HG02884 (cell line): ENCODE measurements at regions not wholly inside any gene's neighbourhood (a gene's known extent, or its start where the extent isn't known, plus 50 kb on each side); places are given as distances from the start of the nearest gene placed in this dataset.
"Not testable (repeated sequence)": the region's sequence is repeated elsewhere in the genome, so short reads cannot be mapped to it uniquely, and the experiment has no call there.

Source experiments
- ATAC-seq: cut with Tn5 transposase; IDR thresholded peaks from one replicate; pipeline ENCODE4 v1.9.1; 2021; ENCODE audit warnings: mild to moderate bottlenecking, moderate library complexity; ENCODE audit not compliant: unreplicated experiment

DNA sequence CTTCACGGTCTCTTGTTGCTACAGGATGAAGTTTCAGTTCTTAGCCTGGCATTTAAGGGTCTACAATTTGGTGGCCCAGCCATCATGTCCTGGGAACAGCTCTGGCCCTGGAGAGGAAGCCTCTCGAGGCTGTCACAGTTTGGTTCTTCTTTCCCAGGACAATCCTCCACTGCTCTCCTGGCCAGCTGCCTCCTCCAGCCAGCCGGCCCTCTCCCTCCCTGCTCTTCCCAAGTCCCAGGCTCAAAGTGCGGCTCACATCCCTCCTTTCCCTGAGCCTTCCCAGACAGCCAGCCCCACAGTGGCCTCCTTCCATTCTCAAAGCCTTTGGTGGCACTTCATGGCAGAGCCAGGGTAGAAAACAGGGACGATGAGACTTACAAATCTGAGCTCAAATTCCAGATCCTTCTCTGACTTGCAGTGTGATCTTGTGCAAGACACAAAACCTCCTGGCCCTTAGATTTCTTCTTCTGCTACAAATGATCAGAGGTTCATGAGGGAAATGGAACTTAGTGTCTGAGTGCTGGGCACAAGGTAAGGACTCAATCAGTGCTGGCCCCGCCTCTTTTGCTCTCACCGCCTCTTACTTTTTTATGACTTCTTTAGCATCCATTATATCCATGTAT, 223.8 kb upstream of the ECI2 start:
- no peak for ATAC-seq

DNA sequence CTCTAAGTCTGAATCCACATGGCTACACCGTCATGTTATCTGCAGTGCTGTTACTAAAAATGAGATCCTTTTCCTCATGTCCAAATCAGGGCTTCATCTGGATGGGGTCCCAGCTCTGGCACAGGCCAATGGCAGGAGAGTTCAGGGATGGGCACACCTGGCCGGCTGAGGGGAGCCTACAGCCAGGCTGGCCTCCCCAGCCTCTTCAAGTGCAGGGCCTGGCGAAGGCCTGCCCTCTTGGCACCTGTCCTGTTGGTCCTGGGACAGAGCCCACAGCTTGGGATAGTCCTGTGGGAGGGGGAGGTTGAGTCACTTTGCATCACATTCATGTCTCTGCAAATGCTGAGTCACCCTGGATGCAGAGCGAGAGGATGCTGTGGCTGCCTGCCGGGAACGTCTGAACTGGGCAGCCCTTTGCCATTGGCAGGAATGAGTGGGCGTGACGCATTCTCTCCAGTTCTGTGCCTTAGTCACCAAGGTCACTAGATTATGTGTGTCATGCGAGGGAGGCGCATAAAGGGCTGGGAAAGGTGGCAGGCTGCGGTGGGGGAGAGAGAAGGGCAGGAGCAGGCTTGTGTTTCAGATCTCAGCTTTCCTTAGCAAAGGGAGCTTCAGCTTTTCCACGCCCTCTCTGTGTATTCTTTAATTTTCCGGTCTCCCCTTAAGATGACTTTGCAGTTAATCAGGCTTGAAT, 223.2 kb upstream of the ECI2 start:
- no peak for ATAC-seq

DNA sequence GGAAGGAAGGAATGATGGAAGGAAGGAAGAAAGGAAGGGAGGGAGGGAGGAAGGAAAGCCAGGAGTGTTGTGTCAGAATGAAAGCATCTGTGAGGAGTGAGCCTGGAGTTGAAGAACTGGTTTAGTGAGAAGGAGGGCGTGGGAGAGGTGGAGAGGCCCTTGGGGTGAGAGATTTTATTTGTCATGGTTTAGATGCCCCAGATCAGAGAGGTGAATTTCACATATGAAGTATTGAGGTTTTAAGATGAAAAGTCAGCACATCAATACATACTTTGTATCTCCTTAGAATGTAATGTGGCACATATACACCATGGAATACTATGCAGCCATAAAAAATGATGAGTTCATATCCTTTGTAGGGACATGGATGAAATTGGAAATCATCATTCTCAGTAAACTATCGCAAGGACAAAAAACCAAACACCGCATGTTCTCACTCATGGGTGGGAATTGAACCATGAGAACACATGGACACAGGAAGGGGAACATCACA, 222.3 kb upstream of the ECI2 start:
- not testable (repeated sequence) for ATAC-seq

DNA sequence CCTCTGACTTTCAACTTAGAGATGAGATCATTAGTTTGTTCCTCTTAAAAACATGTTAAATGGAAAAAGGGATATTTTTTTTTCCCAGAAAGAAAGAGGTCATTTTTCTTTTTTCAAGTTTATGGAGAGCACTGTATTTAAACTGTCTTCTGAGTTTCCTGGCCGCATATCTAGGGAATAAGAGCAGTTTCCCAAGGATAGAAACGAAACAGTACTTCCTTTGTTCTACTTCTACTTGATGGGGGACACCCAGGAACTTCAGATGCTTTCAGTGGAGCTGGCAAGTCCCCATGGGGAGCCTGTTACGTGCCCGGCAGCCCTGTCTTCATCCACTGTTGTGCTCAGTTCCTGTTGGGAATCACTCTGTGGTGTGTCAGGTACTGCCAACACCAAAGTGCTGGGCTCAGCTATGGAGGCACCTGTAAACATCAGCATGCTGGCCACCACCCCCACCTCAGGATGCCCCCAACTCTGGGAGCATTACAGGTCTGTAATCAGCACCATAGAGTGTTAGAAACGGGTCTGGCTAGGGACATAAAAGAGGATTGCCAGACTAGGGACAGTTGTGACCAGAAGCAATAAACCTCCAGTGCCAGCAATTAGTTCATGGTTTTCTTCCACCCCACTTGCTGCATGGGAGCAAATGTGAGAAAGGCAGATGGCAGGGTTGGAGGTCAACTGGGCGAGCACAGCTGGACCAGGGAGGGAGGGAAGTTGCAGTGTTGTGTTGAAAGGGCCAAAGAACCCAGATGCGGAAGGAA, 221.7 kb upstream of the ECI2 start:
- ATAC-seq = no peak

DNA sequence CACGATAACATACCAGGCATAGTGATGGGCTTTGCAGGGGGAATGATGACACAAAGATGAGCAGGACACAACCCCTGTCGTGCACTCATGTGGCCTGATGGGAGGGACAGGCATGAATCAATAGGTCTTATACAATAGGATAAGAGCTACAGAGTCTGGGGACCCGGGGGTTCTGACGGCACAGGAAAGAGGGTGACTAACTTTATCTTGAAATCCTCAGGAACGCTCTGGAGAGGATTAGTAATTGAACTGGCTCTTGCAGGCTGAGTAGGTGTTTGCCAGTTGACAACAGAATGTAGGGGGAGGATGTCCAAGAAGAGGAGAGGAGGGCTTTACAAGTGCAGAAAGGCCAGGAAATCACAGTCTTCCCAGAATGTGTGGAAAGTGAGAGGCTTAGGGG, 219.9 kb upstream of the ECI2 start:
- no peak for ATAC-seq

DNA sequence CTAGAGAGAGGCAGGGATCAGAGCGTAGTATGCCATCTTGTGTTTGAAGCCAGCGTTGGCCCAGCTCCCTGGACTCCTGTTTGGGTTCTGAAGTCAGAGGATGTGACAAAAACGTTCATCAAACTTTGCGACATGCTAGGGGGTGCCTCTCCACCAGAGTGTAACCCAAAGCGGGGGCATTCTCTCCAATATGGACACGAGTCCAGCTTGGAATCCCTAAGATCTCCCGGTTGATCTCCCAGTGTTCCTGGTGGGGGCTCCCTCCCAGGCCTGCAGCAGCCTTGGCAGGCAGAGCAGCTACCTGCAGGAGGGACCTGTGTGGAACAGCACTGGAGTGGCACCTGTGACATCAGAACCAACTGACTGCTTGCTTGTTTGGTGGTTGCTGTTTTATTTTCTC, 218.8 kb upstream of the ECI2 start:
- ATAC-seq = no peak

DNA sequence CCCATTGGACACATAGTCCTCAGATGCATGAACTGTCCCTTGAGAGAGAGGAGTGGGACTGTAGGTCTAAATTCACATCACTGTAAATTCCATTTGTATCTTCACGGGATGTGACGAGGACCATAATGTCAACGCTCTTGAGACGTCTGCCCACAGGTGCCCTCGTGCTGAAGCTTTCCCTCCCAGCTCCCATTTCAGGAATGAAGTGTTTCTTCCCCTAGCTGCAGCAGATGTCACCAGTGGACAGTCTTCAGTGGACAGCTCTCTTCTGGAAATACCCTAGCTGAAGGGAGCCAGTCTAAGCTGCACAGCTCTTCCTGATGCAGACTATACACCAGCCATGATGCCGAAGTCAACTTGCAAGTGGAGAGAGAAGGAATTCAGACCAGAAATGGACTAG, 217.4 kb upstream of the ECI2 start:
- ATAC-seq = no peak

DNA sequence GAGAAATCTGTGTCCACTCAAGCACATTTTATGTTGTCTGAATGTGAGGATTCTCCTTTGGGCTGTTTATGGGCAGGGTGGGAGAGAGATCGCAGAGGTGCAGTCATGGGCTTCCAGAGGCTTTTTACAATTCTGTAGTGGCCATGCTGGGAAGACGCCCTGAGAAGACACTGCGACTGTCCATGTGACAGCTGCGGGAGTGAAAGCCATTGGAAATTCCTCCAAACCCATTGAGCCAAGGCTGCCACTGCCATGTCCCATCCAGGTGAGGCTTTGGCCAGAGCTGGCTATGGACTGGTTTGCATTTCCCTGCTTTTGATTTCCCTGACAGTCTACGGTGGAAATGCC, 216.9 kb upstream of the ECI2 start:
- no peak for ATAC-seq

DNA sequence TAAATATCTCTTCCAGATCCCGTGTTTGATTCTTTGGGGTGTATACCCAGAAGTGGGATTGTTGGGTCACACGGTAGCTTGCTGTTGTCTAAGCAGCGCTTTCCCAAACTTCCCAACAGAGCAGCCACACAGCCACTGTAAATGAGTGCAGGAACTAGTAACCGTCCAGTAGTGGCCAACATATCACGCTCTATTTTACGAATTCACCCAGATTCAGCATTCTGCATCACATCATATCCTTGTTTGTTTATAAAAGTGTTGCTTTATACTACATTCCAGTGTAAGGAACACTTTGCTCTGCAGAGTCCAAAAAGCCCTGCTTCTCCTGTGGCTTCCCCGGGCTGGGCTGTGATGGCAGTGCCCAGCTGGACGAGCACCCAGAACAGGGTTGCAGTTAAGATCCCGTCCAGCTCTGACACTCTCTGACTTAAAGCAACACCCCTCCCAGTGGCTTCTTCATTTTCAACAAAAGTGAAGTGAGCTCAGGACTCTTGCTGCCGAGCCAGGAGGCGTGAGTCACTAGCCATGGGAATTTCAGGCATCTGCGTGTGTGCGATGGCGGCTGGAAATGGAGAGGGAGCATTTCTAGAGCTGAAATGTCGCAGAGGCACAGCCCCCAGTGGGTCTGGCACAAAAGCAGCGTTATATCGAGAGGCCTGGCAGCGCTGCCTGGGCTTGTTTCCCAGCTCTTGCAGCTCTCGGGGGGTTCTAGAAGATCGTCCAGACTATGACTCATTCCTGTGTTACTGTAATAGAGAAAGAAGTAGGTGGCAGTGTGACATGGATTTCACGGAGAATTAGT, 216.3 kb upstream of the ECI2 start:
- no peak for ATAC-seq

DNA sequence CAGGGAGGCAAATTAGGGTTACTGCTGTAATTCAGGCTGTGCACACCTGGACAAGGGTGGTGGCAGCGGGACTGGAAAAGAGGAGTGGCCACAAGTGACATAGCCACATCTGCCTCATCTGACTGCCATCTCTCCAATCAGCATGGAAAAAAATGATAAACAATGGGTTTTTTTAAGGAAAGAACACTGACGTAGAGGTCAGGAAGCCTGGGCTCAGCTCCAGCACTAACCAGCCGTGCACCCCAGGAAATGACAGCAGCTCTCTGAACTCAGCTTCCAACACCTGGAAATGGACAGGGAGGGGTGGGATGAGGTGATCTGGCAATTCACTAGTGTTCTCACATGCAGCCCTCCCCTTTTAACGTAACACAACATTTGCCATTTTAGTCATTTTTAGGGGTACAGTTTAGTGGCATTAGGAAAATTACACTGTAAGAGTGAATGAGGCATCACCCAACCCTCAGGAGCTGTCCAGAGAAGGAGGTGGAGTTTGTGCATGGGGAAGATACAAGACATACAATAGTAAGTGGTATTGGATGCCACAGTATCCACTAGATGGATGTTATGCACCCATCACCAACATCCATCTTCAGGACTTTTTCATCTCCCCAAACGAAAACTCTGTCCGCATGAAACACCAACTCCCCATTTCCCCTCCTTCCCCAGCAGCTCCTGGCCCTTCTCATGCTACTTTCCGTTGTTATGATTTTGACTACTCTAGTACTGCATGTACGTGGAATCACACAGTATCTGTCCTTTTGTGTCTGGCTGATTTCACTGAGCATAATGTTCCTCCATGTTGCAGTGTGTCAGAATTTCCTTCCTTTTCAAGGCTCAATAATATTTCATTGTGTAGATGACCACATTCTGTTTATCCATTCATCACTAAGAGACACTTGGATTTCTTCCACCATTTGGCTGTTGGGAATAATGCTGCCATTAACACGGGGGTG, 215.5 kb upstream of the ECI2 start:
- ATAC-seq = no peak

DNA sequence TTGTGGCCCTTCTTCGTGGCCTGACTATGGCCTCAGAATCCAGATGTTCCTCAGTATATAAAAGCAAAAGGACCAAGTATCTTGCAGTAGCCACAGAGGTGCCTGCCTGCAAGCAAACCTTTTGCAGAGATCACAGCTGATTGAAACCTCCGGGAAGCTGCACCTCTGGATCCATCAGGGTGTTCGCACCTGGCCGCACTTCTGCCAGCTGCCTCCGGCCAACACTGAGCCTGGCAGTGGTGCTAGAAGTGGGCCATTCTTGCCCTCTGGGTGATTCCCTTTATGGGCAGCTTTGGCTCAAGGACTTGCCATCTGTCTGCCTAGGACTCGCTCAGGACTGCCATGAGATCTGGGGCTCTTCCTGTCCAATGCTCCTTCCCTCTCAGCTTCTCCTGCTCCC, 214.6 kb upstream of the ECI2 start:
- ATAC-seq = no peak

DNA sequence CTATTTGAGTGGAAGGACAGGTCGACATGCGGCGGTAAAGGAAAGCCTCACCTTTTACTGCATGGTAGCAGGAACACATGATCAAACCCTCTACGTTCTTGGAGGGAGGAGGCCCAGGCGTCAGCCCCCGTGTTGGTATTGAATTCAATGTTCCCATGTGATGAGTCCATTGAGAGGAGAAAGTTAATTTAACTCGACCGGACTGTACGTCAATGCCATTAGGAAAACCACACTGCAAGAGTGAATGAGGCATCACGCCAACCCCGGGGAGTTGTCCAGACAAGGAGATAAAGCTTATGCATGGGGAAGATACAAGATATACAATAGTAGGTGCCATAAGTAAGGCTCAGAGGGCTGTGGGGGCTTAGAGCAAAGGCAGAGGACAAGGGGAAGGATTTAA, 213.9 kb upstream of the ECI2 start:
- ATAC-seq = no peak

DNA sequence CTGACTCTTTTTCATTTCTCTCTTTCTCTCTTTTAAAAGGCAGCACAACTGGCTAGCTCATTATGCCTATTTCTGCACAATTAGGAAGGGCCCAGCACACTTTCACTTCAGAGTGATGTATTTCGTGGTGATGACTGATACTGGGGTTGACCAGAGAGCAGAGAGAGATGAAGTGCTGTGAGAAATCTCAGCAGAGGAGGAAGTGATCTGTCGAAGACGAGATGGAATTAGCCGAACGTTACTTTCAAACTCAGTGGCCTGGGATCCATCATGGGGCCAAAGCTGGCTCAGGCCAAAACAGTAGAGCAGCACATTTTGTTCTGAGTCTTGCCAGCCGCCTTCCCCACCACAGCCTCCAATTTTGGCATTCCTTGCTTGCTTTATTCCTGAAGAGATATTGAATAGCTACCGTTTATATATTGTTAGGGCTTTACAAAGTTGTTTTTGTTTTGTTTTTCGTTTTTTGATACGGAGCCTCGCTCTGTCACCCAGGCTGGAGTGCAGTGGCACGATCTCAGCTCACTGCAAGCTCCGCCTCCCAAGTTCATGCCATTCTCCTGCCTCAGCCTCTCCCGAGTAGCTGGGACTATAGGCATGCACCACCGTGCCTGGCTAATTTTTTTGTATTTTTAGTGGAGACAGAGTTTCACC, 213.2 kb upstream of the ECI2 start:
- peak; percentile 70 for ATAC-seq

DNA sequence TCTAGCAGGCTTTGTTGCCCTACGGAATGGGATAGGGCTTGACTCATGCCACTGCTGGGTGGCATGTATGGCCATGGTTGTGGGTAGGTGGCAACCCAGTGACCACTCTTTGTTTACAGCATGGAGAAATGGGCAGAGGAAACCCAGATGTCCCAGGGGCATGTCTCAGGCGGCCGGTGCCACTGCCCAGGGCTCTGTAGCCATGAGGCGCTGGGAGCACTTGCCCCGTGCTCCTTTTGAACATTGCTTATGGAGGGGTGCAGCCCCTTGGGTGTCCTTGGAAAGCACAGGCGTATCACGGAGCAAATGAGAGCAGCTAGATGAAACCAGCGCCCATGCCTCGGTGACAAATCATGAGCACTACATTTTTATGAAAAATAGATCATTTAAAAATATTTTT, 212.5 kb upstream of the ECI2 start:
- ATAC-seq = no peak

DNA sequence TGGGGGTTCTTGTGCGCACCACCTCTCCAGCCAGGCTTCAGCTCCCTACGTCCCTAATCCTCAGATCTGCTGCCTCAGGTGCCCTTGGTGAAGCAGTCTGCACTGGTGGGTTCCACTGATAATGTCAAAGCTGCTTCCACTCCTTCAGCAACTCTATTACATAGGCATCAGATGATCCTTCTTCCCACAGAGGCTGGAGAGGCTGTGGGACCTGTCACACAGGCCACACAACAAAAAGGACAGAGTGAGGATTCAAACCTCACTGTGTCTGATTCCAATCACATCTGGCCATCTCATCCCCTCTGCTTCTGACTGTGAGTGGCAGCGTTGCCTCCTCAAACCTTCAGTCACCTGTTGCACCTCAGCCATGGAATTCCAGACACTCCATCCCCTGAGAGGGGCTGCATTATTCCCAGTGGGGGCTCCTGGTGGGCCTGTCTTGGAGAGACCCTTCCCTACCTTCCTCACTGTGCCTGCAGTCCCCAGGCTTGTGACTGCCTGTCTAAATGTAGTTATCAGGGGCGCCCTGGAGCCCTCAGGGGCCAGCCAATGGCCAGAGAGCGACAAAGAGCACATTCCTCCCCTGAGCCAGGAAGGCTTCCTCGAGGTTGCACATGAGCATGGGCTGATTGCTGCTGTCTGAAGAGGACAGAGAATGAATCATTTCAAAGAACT, 211.4 kb upstream of the ECI2 start:
- ATAC-seq = no peak

DNA sequence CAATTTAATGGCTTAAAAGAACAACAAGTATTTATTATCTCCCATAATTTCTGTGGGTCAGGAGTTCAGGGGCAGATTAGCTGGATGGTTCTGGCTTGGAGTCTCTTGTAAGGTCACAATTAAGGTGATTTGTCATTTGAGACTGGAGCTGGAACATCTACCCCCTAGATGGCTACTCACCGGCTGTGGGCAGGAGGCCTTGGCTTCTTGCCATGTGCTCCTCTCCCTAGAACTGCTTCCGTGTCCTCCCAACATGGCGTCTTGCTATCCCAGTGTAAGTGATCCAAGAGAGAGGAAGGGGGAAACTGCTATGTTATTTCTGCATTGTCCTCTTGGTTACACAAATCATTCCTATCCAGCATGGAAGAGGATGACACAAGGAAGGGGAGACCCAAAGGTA, 210.2 kb upstream of the ECI2 start:
- no peak for ATAC-seq

DNA sequence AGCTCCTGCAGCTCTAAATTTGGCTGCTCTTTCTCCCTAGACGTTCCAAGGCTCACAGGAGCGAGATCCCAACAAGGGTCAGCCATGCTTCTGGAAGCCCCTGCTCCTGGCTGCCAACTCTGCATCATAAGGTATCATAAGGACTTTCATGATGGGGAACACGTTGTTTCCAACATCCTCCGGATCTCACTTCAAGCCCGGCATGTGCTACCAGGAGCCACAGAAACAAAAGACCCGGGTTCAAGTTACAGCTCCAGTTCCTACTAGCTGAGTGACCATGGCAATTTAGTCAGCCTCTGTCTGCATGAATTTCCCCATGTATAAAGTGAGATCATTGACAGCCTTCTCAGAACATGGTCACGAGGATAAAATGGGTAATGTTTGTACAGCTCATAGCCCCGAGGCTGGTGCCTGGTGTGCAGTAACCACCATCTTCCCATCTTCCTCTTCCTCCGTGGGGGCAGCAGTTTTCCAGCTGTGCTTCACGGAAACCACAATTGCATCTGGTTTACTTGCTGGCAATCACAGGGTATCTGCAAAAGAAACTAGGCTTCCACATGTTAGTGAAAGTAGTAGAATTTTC, 209.0 kb upstream of the ECI2 start:
- ATAC-seq = no peak

DNA sequence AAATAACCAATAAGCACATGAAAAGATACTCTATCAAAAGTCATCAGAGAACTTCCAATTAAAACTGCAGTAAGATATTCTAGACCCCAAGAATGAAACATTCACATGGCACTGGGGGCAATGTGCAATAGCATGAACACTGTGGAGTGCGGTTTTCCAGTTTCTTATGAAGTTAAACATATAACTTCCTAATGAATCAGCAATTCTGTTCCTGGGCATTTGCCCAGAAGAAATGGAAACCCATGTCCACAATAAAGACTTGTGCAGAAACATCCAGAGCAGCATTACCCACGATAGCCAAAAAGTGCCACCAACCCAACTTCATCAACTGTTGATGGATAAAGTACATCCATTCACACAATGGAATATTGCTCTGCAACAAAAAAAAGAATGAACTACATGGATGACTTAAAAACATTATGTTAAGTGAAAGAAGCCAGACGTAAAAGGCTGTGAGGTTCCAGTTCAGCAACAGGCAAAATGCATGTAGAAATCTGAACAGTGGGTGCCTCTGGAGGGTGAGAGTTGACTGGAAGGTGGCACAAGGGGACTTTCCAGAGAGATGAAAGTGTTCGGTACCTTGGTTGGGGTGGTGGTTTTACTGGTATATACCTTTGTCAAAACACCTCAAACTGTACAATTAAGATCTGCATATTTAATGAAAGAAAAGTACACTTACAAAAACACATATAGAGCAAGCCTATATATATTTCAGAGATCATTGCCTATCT, 207.2 kb upstream of the ECI2 start:
- no peak for ATAC-seq
